Stimulated activated CD4-positive, alpha-beta T cell treated with anti-CD3 and anti-CD28 coated beads, Interleukin-1b, Interleukin-23, amount 100 ng/mL, for 4 hours (primary cell): ENCODE measurements at regions not wholly inside any gene's neighbourhood (a gene's known extent, or its start where the extent isn't known, plus 50 kb on each side); places are given as distances from the start of the nearest gene placed in this dataset.

Source experiments
- DNase-seq, 2 donors: peaks; one replicate each; pipeline ENCODE4 v3.0.0-alpha.2; 2020; ENCODE audit warnings: low read depth in 2 of 2

- DNase-seq: no peak
These were observed 406.9 kb downstream of the CDH26 start for GRCh38 chr20:60365064-60365666.

DNA sequence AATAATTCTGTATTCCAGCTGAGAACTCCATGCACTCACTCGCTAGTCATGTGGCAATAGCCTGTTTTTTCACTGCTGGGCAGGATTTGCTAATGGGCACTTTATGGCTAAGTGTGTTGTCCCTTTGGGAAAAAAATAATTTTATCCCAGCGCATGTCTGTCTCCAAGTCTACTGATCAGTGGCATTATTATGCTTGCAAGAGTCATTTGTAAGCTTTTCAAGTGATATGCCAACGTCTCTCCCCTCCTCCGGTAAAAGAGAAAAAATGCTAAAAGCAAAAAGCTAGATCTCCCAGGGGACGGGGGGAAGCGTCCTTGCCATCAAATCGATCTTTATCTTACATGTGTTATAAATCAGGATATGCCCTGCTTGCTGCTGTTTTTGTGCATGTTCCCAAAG, 407.7 kb downstream of the CDH26 start:
- DNase-seq: no peak

DNA sequence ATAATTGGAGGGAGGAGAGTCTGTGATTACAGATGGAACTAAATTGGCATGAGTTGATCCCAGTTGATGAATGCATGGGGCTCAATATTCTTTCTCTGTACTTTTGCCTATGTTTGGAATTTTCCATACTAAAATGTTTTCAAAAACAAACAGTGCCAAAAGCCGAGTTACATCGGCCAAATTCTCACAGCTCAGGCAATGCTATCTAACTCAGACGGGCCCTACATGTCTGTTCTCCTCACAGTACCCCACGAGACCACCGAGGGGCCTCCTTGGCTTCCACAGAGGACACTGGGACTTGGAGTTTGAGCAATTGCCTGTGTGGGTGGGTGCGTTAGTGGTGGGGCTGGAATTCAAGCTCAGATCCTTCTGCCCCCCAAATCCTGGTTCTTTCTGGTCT, 413.2 kb downstream of the CDH26 start:
- DNase-seq: no peak

DNA sequence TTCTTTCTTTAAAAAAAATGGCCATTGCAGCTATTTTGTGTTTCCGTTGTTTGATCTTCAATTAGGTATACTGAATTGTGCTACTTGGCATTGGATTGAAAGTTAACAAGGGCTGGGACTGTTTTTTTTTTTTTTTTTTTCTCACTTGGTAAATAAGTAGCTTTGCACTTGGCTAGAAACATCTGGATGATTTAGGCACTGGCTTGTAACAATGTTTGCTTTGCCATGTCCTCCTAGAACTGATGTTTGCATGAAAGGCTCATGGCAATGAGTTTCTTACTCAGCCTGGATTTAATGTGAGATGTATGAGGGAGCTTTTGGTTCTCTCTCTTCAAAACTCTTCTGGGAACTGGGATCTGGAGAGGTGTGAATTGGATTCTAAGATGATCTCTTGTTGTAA, 414.1 kb downstream of the CDH26 start:
- no peak for DNase-seq

DNA sequence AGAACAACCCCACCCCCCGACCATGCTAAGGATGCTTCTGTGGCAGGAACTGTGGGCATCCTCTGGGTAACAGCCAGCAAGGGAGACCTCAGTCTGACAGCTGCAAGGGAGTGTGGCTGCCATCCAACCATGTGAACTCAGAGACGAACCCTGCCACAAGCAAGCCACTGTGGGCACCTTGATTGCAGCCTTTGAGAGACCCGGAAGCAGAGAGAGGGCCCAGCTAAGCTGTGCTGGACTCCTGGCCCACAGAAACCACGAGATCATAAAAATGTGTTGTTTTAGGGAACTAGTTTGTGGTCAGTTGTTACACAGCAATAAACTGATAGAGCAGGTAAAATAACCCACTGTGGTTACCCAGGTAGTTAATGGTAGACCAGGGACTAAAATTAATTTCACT, 414.6 kb downstream of the CDH26 start:
- DNase-seq: no peak

DNA sequence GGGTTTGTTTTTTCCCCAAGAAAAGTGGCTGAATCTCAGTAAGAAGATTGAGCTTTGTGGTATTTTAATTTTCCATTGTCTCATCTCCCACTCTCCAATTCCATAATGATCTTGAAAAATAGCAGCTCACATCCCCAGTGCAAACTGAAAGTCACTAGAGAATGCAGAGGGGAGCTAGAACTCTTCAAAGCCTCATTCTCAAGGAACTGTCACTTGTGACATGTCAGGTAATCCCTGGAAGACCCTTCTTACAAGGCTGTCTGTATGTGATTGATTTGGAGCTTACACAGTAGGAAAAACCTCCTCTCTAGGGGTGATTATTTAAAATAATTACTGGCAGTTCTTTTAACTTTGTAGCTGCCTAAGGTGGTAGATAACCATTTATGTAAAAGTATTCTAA, 420.4 kb downstream of the CDH26 start:
- DNase-seq: no peak

DNA sequence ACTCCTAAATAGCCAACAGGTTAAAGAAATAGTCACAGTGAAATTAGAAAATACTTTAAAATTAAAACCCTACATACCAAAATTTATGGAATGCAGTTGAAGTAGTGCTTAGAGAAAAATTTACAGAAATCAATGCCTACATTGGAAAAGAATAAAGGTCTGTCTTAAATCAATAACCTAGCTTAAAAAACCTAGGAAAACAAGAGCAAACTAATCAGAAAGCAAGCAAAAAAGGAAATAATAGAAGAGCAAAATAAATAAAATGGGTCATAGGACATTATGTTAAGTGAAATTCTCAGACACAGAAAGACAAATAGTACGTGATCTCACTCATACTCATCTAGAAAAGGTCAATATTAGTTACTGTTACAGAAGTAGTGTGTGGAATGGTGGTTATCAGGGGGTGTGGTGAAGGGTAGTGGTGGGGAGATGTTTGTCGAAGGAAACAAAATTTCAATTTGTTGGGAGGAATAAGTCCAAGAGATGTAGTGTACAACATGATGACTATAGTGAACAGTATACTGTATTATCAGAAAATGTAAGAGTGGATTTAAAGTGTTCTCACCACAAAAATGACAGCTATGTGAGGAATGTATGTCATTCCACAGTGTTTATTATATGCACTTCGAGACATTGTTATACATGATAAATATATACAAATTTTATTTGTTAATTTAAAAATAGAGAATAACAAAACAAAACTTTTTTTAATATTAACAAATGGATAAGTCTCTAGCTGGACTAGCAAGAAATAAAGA, 423.6 kb downstream of the CDH26 start:
- no peak for DNase-seq

DNA sequence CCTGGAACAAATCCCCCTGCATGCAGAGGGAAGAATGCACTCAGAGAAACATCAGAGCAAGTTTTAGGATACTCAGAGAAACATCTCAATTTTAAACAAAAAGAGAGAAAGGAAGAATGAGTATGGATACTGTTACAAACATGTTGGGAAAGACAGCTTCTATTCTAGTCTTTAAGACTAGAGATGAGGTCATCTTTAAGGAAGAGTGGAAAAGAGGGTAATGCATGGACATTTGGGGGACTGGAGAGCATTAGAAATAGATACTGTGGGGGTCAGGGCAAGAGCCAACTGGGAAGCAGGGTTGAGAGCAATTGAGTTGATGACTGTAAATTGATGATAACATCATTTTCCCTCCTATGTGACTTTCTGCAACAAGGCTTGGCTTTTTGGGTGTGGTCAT, 431.2 kb downstream of the CDH26 start:
- no peak for DNase-seq

DNA sequence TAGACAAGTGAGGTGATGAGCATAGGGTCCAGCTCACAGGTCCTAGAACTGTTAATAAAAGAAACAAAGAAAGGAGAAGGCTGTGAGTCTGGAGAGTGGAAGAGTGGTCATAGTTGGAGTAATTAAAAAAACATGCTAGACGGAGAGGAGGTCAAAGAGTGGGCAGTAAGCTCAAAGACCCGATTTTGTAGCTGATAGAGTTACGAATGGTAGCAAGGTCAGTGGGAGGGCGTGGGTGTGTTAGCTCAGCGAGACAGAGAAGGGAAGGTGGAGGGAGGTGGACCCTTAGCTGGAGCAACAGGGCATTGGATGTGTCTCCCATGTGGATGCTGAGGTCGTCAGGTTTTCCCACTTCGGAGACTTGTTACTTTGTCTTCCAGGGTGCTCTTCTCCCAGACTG, 431.7 kb downstream of the CDH26 start:
- DNase-seq: no peak

DNA sequence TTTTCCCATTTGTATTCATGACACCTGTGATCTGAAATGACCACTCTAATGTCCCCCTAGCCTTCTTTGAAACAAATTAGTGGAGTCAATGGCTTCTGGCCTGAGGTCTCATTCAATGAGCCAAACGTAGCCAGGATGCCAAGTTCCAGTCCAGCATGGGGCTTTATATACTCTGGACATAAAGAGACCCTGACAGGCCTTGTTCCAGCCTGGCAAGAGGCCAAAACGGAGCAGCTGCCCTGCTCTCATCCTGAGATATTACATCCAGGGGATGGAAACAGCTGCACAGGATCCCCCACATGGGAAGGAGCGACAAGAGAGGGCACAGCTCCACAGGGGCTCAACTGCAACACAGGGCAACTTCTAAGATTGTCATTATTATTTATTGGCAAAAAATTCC, 437.8 kb downstream of the CDH26 start:
- no peak for DNase-seq

GRCh38 chr20:60400567-60400966, 442.3 kb downstream of the CDH26 start:
- DNase-seq: no peak

- DNase-seq: no peak
These were observed 444.2 kb downstream of the CDH26 start for GRCh38 chr20:60402189-60403058.

DNA sequence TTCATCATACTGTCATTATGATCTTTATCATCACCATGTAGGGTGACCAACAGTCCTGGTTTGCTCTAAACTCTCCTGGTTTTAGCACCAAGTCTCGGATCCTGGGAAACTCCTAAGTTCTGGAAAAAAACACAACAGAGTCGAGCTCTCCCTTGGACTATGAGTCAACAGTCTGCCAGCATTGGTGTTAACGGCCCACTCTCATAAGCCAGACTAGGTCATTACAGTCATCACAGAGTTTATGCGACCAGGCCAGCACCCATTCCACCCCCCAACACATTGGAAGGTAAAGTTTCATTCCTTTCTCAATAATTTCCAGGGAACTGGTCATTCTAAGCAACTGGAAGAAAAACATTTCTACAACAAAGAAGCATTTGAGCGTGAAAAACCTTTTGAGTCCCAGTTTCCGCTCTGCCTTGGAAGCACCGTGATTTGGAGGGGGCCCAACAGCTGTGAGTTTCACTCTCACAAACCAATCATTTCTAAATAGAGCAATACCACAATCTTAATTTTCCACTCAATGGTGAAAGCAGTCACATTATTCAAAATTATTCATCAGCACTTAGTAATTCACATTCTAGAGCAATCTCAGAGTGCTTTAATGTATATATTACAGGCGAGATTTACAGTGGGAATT, 445.0 kb downstream of the CDH26 start:
- DNase-seq: no peak

GRCh38 chr20:60407011-60407771, 449.0 kb downstream of the CDH26 start:
- no peak for DNase-seq

GRCh38 chr20:60407938-60408337, 449.7 kb downstream of the CDH26 start:
- DNase-seq: no peak

DNA sequence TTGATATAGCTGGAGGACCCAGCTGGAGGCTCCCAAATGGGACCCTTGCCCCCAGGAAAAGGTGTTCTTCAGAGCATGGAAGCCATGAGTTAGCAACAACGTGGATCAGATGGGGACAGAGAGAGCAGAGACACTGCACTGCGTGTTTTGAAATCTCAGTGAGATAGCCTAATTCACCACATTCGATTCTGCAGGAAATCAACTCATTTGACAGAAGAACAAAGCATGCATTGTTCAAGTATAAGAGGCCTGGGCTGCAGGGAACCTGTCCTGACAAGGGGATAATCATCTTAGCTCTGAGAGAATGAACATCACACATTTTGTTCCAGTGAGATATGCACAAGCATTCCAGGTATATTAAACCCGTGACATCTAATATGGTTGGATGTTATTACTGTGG, 450.2 kb downstream of the CDH26 start:
- no peak for DNase-seq

- DNase-seq: no peak
These were observed 452.5 kb downstream of the CDH26 start for GRCh38 chr20:60410618-60411264.

- DNase-seq: no peak
These were observed 453.6 kb downstream of the CDH26 start for GRCh38 chr20:60411813-60412212.

GRCh38 chr20:60420676-60421229, 462.5 kb downstream of the CDH26 start:
- DNase-seq: no peak

DNA sequence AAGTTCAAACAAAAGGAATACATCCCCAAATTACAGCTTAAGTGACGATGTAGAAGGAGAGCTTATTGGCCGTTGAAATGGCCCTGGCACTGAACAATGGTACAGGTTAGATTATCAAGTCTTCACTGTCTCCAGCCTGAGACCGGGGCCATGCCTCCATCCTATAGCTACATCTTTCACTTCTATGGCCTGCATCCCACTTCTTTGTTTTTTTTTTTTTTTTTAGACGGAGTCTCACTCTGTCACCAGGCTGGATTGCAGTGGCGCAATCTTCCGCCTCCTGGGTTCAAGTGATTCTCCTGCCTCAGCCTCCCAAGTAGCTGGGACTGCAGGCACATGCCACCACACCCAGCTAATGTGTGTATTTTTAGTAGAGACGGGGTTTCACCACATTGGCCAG, 464.6 kb downstream of the CDH26 start:
- no peak for DNase-seq
